SW480 (cell line): ENCODE measurements at regions not wholly inside any gene's neighbourhood (a gene's known extent, or its start where the extent isn't known, plus 50 kb on each side); places are given as distances from the start of the nearest gene placed in this dataset.

Source experiments
- DNase-seq: peaks from one replicate; pipeline ENCODE4 v3.0.0-alpha.2; 2016; ENCODE audit warnings: low spot score

- DNase-seq, result no peak
Observed at GRCh38 chr4:106677213-106677612, 308.6 kb upstream of the GIMD1 start.

- no peak for DNase-seq
Observed at GRCh38 chr4:106676173-106676921, 307.8 kb upstream of the GIMD1 start.

DNA sequence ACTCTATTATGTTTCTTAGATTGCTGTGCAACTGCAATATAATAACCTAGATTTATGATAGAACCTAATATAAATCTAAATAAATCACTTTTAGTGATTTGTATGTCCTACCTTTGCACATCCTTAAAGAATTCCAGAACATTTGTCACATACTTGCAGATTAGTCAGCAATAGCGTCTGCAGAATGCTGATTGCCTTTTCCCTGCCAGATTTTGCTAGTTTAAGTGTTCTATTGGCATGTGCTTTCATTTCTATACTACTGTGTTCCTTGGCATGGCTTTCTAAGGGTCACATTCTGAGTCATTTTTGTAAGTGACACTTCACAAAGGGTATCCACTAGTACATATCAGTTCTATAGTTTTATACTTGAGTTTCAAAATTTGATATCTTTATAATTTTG lies 303.1 kb upstream of the GIMD1 start:
- DNase-seq, result no peak

DNA sequence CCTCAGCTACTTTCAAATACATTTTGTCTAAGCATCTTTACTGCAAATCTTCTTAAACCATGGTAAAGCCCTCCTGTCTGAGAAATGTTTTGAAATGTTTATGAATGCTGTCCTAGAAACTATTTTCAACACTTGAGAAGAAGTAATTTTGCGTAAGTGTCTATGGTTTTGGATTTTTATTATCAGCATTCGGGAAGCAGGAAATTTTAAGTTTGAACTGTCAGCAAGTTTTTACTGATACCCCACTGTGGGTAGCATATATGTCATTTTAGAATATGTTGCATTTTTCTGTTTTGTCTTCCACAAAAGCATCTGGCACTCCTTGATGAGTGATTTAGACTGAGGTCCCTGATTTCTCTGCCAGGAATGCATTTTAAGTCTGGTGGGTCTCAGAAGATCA lies 302.4 kb upstream of the GIMD1 start:
- no peak for DNase-seq

- no peak for DNase-seq
Observed at GRCh38 chr4:106659371-106659770, 290.8 kb upstream of the GIMD1 start.

- DNase-seq, result no peak
Observed at GRCh38 chr4:106652095-106652494, 283.5 kb upstream of the GIMD1 start.

GRCh38 chr4:106650701-106651100 lies 282.1 kb upstream of the GIMD1 start:
- DNase-seq, result no peak

DNA sequence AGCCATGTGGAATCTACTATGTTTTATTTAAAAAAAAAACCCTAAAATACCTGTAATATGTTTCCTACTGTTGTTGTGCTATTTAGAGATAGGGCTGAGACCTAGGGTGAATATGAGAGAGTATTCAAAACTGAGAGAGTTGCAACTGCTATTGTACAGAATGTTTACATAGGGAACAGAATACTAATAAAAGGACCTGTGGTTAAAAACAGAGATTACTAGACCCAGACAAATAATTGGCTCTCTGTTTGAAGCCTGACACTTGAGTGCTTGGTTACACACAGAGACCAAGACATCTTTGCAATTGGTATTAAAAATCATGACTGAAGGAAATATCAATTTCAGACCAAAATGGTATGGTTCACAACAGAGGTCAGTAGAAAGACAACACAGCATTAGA lies 278.9 kb upstream of the GIMD1 start:
- DNase-seq, result no peak

DNA sequence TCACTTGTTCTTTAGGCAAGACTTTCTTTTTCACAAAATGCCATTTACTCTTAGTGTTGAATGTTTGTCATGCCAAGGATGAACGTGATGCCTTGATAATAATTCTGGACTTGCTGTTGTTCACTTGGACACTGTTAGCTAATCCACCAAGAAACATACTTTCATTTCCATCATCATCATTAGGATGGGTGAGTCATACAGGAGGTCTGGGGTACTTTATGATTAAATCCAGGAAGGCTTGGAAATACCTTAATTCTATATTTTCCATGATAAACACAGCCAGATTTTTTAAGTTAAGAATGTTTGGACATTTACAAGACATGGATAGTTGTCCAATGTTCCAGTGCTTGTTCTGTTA lies 260.7 kb upstream of the GIMD1 start:
- DNase-seq, result no peak

GRCh38 chr4:106628586-106629267 lies 260.1 kb upstream of the GIMD1 start:
- DNase-seq, result no peak

DNA sequence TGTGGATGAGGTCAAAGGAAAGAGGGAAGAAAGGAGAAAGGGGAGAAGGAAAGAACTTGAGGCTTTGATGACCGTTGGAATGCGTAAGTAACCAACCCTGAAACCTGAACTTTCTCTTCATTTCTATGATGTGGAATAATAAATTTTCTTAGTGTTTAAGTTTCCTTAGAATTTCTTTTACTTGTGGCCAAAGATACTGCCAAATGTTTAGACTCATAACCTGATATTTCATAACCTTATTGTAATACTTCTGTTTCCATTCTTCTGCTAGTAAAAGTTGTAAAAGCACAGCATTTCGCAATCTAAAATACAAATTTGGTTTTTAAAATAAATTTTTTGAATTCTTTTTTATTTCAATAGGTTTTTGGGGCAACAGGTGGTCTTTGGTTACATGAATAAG lies 258.5 kb upstream of the GIMD1 start:
- DNase-seq, result no peak

- DNase-seq, result no peak
Observed at GRCh38 chr4:106624671-106625070, 256.1 kb upstream of the GIMD1 start.

DNA sequence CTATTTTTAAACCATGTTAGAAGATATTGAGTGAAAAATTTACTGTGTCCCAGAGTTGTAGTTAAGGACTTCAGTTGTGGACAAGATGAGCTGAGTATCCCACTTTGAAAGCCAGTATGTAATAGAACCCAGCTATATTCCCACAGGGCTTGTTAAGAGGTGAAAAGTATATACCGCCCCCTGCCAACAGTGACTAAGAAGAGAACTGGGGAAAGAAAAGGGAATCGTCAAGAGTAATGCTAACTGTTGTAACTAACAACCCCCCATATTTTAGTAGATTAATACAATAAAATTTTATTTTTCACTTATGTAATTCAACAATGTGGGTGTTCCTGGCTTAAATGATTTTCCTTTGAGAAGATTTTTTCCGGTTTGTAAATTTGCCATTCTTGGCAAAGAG lies 250.4 kb upstream of the GIMD1 start:
- no peak for DNase-seq

DNA sequence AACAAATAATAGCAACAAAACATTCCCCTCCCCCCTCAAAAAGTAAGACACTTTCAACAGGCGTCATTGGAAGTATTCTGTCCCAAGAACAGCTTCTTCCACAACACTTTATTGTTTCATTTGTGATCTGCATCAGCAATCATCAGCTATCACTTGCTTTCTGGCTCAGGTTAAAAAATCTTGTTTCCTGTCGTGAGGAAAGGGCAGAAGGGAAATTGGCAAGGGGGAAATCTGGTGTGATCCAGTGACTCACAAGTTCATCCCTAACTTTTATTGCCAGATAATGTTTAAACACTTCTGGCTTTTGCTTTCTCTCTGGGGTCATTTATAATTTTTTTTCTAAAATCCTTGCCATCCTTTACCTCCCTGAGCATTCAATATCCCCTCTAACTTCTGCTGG lies 247.4 kb upstream of the GIMD1 start:
- DNase-seq, result no peak

- no peak for DNase-seq
Observed at GRCh38 chr4:106615410-106615945, 246.9 kb upstream of the GIMD1 start.

GRCh38 chr4:106614441-106614840 lies 245.9 kb upstream of the GIMD1 start:
- DNase-seq, result no peak

DNA sequence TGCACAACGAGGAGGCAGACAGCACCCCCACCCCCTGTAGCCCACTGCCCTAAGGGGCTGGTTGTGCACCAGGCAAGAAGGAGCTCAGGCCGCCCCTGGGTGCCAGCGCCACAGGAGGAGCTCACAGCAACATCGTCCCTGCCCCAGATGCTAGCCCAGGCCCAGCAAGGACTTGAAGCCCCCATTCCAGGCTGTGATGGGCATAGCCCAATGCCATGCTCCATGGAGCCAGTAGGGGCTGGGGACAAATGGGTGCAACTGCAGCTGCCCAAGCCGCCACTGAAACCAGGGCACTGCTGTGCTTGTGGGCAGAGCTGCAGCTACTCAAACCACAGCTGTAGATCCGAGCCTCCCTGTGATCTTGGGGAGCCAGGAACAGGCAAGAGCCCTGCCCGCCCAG lies 241.3 kb upstream of the GIMD1 start:
- no peak for DNase-seq

DNA sequence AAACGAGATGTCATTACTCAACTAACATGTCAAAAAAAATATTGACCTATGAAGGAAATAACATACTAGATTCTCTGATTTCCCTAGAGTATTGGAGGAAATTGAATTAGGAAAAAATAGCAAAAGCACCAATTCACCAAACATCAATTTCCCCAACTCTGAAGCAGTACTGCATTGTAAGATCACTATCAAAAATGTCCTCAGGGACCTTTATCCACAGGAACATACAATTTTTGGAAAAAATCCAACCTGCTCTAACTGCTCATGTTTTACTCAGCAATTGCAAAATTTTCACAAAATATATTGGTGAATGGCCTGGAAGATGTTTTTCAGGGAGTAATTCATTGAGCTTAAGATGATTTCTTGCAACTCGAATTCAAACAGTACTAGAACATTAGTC lies 239.0 kb upstream of the GIMD1 start:
- DNase-seq, result no peak

DNA sequence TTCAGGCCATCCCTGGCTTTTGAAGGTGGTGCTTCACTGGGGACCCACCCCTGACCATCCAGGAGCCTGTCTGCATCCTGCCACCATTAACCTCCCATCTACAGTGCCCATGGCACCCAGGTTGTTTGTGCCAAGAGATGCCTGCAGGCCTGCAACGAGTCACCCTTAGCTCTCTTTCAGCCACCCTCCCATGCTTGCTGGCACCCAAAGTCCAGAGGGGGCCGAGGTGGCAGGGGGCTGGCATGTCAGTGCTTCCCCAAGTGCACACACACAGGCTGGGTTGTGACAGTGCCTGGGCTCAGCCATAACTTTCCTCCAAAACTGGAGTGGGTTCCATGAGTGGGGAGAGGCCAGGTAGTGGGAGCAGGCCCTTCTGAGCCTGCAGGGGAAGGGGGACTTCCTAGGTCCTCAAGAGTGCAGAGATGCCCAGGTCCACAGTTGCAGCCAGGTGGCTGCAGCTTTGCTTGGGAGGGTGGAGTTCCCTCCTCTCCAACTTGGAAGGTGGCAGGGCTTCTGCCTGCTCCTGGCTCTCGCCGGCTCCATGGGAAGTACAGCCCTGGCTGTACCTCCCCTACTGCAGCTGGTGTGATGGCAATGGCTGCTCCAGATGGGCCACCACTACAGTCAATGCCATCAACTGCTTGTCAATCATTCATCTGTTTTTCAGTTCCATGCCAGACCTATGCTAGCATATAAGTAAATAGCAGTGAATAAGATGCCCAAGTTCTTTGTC lies 235.9 kb upstream of the GIMD1 start:
- DNase-seq, result no peak

DNA sequence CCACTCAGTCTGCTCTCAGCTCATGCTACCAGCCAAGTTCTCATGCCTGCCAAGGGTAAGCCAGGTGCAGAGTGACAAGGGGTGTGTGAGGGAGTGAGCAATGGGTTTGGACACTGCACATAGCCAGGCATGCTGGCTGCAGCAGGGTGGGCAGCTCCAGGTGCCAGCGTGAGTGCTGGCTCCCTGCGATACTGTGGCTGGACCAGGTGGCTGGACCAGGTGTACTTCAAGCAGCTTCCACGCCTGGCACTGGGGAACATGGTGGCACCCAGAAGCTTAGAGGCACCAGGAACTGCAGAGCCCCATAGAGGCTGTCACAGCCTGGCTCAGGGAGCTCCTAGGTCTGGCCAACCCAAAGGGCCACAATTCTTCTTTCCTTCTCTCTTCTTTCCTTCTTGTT lies 234.9 kb upstream of the GIMD1 start:
- no peak for DNase-seq

GRCh38 chr4:106602711-106603110 lies 234.1 kb upstream of the GIMD1 start:
- no peak for DNase-seq

DNA sequence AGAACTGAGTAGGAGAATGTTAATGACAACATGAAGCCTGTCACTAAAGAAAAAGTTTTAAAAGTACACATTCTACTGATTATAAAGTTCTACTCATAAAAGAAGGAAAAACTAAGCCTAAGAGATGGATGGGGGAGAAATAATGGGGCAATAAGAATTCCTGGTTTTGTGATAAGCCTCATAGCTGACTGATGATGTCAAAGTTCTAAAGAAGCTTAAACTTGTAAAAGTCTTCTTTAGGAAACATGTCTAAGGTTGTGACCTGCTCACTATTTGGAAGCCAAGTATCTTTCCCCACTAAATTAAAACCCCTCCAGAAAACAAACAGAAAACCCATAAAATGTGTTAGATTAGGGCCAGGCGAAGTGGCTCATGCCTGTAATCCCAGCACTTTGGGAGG lies 232.9 kb upstream of the GIMD1 start:
- DNase-seq, result no peak

GRCh38 chr4:106595906-106596305 lies 227.3 kb upstream of the GIMD1 start:
- DNase-seq, result no peak
